ENCODE measurements at regions not wholly inside any gene's neighbourhood (a gene's known extent, or its start where the extent isn't known, plus 50 kb on each side); places are given as distances from the start of the nearest gene placed in this dataset.

DNA sequence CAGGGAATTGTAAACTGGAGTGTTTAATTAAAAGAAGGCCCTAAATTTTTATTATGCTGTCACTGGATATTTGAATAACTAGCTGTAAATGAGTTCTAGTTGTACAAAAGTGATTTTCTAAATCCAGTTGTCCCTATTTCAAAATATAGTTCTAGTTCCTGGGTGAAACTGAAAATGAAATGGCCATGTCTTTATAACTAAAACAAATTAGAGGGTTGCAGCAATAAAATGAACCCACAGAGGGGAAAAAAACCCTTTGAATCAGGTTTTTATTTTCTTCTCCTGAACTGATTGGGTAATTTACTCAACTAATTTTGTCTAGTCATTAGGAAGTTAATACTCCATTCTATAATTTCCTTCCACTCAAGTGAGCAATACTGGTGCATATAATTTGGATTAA is 55.6 kb upstream of the MAP4K3 start:
- TF ChIP-seq CCAR2 (optimal IDR thresholded peaks at IDR 0.05; ENCODE audit: low read depth, low read length) = no peak
- TF ChIP-seq, protein P1, sequence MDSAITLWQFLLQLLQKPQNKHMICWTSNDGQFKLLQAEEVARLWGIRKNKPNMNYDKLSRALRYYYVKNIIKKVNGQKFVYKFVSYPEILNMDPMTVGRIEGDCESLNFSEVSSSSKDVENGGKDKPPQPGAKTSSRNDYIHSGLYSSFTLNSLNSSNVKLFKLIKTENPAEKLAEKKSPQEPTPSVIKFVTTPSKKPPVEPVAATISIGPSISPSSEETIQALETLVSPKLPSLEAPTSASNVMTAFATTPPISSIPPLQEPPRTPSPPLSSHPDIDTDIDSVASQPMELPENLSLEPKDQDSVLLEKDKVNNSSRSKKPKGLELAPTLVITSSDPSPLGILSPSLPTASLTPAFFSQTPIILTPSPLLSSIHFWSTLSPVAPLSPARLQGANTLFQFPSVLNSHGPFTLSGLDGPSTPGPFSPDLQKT (CRISPR knock-in tag; IDR thresholded peaks at IDR 0.05; ENCODE audit: borderline replicate concordance) = no peak
- no peak for TF ChIP-seq MAFK (conservative IDR thresholded peaks at IDR 0.05 in 1 of 2, IDR thresholded peaks at IDR 0.05 in 1 of 2; ENCODE audit: low read length in 2 of 2)
